GM21723 (cell line): ENCODE measurements at regions not wholly inside any gene's neighbourhood (a gene's known extent, or its start where the extent isn't known, plus 50 kb on each side); places are given as distances from the start of the nearest gene placed in this dataset.
A peak's percentile ranks its signal among the peaks of the same experiment; 100 is the strongest.
"Not testable (repeated sequence)": the region's sequence is repeated elsewhere in the genome, so short reads cannot be mapped to it uniquely, and the experiment has no call there.

Experiments
- ATAC-seq: cut with Tn5 transposase; IDR thresholded peaks from one replicate; pipeline ENCODE4 v1.9.1; 2021; ENCODE audit warnings: mild to moderate bottlenecking, moderate library complexity; ENCODE audit not compliant: unreplicated experiment

- ATAC-seq: not testable (repeated sequence)
Observed at GRCh38 chr3:191078913-191079312, 120.1 kb upstream of the OSTN start.

GRCh38 chr3:191076903-191077552, 122.0 kb upstream of the OSTN start:
- no peak for ATAC-seq

GRCh38 chr3:191074511-191074910, 124.5 kb upstream of the OSTN start:
- ATAC-seq: no peak

- no peak for ATAC-seq
Observed at GRCh38 chr3:191070762-191071403, 128.2 kb upstream of the OSTN start.

GRCh38 chr3:191070201-191070600, 128.8 kb upstream of the OSTN start:
- ATAC-seq: no peak

GRCh38 chr3:191068946-191069813, 129.9 kb upstream of the OSTN start:
- ATAC-seq: no peak

- no peak for ATAC-seq
Observed at GRCh38 chr3:191066669-191067068, 132.4 kb upstream of the OSTN start.

GRCh38 chr3:191065181-191065805, 133.7 kb upstream of the OSTN start:
- no peak for ATAC-seq

- ATAC-seq: peak; percentile 80
Observed at GRCh38 chr3:191051037-191051436, 148.0 kb upstream of the OSTN start.

GRCh38 chr3:191047930-191048329, 151.1 kb upstream of the OSTN start:
- no peak for ATAC-seq

GRCh38 chr3:191030929-191031328, 168.1 kb upstream of the OSTN start:
- ATAC-seq: no peak

- ATAC-seq: no peak
Observed at GRCh38 chr3:191030491-191030890, 168.0 kb upstream of the GMNC start.

GRCh38 chr3:191026746-191027145, 164.3 kb upstream of the GMNC start:
- ATAC-seq: no peak

- ATAC-seq: no peak
Observed at GRCh38 chr3:191020730-191021396, 158.4 kb upstream of the GMNC start.

- ATAC-seq: no peak
Observed at GRCh38 chr3:191019855-191020254, 157.4 kb upstream of the GMNC start.

- ATAC-seq: not testable (repeated sequence)
Observed at GRCh38 chr3:191015960-191016359, 153.5 kb upstream of the GMNC start.

- no peak for ATAC-seq
Observed at GRCh38 chr3:191008074-191008473, 145.6 kb upstream of the GMNC start.

- ATAC-seq: no peak
Observed at GRCh38 chr3:191005790-191006189, 143.3 kb upstream of the GMNC start.

- no peak for ATAC-seq
Observed at GRCh38 chr3:191003742-191004141, 141.2 kb upstream of the GMNC start.

GRCh38 chr3:190996181-190996775, 133.8 kb upstream of the GMNC start:
- no peak for ATAC-seq
